Fibroblast of villous mesenchyme (primary cell): ENCODE measurements at regions not wholly inside any gene's neighbourhood (a gene's known extent, or its start where the extent isn't known, plus 50 kb on each side); places are given as distances from the start of the nearest gene placed in this dataset.

Source experiments
- DNase-seq: peaks from one replicate; pipeline ENCODE4 v3.0.0-alpha.2; 2010; ENCODE audit warnings: low read depth
- H3K4me3 ChIP-seq: 2 replicates; pipeline ENCODE4 v1.5.1; 2011; ENCODE audit warnings: low read depth, mild to moderate bottlenecking, low read length
- CTCF ChIP-seq: IDR thresholded peaks from 2 replicates; pipeline ENCODE4 v1.5.1; 2012; ENCODE audit warnings: low read depth, mild to moderate bottlenecking, low read length; ENCODE audit not compliant: insufficient read depth

DNA sequence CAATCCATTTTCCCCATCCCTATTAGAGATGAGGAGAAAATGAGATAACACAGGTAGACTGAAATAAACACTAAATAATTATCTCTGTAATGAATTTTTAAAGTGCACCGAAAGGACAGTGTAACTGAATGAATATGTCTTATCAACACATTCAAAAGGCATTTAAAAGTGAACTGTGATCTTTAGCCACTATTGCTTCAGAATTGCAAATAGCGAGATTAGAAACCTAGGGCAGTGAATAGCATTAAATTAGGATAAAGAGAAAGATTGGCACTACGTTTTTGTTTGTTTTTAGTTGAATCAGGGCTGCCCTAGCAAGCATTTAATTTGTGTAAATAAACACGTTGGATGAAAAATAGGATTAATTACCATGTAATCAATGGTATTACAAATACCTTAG, 537.5 kb downstream of the ELAVL2 start:
- no peak for DNase-seq
- no peak for TF ChIP-seq CTCF
- no peak overlapping the region for H3K4me3 ChIP-seq

DNA sequence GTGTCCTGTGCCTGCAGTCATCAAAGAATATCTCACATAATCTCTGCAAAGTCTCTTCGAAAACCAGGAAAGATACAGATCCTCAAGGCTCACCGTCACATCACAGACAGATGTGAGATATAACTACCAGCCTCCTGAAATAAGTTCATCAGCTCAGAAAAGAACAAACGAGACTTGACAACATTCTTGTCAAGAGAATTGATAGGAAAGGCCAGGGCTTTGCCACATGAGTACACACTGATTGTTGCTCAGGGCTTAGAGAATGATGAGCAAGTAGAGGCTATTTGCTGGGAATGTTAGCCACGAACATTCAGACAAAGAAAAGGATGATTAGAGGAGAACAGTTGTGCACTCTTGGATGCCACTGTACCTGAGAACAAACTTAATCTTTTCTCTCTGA, 535.1 kb downstream of the ELAVL2 start:
- no peak for DNase-seq
- no peak for TF ChIP-seq CTCF
- H3K4me3 ChIP-seq = no peak overlapping the region

DNA sequence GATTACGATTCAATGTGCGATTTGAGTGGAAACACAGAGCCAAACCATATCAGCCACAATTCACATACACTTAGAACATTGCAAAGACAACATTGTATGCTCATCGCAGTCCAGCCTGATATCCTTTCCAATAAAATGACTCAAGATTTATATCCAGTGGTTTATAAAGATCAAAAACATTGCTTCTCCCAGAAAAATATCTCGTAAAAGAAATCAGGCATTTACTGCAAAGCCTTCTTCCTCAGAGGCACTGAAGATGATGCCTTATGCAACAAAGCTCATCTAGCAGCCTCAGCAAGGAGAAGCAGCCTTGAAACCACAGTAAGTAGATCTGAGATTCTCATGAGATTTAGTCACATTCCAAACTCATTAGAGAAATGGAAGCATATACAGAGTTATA, 523.8 kb downstream of the ELAVL2 start:
- H3K4me3 ChIP-seq = no peak overlapping the region
- no peak for DNase-seq
- no peak for TF ChIP-seq CTCF

DNA sequence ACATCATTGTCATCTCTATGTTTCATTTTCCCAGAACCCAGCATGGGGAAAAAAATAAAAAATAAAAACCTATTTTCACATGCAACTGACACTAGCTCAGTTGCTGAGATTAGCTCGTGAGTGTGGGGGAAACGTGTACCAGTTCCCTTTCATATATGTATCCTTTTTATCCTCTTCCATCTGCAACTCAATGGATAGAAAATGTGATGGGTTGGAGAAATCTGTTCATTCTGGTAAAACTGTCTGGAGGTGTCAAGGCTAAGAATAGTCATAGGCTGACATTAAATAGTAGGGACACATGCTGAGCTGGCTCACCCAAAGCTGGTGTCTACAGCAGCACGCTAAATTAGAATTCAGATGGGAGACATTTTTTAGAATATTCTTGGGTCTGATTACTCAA, 519.3 kb downstream of the ELAVL2 start:
- H3K4me3 ChIP-seq = no peak overlapping the region
- DNase-seq = no peak
- TF ChIP-seq CTCF = no peak

- no peak for TF ChIP-seq CTCF
- no peak overlapping the region for H3K4me3 ChIP-seq
- DNase-seq = no peak
Measured at GRCh38 chr9:23307731-23308513, 518.1 kb downstream of the ELAVL2 start.

DNA sequence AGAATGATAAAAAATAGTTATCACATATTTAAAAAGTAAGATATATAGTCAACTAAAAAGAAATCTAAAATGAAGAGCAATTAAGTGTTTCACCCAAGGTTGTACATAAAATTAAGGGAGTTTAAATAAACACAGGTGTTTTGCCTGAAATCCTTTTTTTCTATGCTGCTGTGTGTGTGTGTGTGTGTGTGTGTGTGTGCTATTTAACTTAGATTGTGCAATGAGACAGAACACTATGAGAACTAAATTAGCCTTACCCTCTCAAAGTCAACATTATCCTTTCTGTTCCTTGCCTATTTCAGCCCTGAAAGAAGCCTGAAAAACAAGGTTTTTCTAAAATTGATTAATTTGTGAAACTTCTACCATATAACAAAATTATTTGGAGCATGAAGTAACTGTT, 516.2 kb downstream of the ELAVL2 start:
- TF ChIP-seq CTCF = no peak
- H3K4me3 ChIP-seq = no peak overlapping the region
- no peak for DNase-seq

GRCh38 chr9:23314247-23314646, 511.8 kb downstream of the ELAVL2 start:
- H3K4me3 ChIP-seq = no peak overlapping the region
- no peak for DNase-seq
- TF ChIP-seq CTCF = no peak
